Stomach (tissue), 4 donors: ENCODE measurements at regions not wholly inside any gene's neighbourhood (a gene's known extent, or its start where the extent isn't known, plus 50 kb on each side); places are given as distances from the start of the nearest gene placed in this dataset.

Source experiments
- CTCF ChIP-seq, 7 experiments: fragments of 450-650 bp in 4 of 7; fragments of 200-600 bp in 3 of 7; sonication (generic) in 3 of 7; IDR thresholded peaks; one replicate each; pipeline ENCODE4 v1.5.1; 2016 to 2019; ENCODE audit warnings: antibody characterized with exemption in 7 of 7, control low read depth in 2 of 7, mild to moderate bottlenecking in 1 of 7
- POLR2A ChIP-seq, 4 donors: fragments of 450-650 bp; IDR thresholded peaks; one replicate each; pipeline ENCODE4 v1.6.1; 2016; ENCODE audit warnings: antibody characterized with exemption in 4 of 4, control low read depth in 2 of 4, mild to moderate bottlenecking in 1 of 4, moderate library complexity in 1 of 4
- POLR2AphosphoS5 ChIP-seq, 3 donors: sonication (generic); formaldehyde crosslinking; IDR thresholded peaks; one replicate each; pipeline ENCODE4 v1.6.1; 2016; ENCODE audit warnings: antibody characterized with exemption in 3 of 3

GRCh38 chr12:107580750-107581618, 104.6 kb upstream of the PWP1 start:
- TF ChIP-seq CTCF (IDR thresholded peaks at IDR 0.05) (no peak), POLR2AphosphoS5 (IDR thresholded peaks at IDR 0.05) (no peak), POLR2A (IDR thresholded peaks at IDR 0.05) (no peak)
